ENCODE measurements at regions not wholly inside any gene's neighbourhood (a gene's known extent, or its start where the extent isn't known, plus 50 kb on each side); places are given as distances from the start of the nearest gene placed in this dataset.
"Not testable (repeated sequence)": the region's sequence is repeated elsewhere in the genome, so short reads cannot be mapped to it uniquely, and the experiment has no call there.

DNA sequence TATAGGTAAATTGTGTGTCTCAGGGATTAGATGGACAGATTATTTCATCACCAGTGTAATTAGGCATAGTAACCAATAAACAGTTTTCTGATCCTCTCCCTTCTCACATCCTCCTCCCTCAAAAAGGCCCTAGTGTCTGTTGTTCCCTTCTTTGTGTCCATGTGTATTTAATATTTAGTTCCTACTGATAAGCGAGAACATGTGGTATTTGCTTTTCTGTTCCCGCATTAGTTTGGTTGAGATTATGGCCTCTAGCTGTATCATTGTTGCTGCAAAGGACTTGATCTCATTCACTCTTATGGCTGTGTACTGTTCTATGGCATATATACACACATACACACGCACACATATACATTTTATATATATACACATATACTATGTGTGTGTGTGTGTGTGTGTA, 866.2 kb downstream of the CCDC85A start:
- in situ Hi-C loops (cut with MboI; ENCODE audit: low pct_unique_long_range_greater_than_20kb, low sequenced_read_pairs): no loop called here
- no peak for DNase-seq

DNA sequence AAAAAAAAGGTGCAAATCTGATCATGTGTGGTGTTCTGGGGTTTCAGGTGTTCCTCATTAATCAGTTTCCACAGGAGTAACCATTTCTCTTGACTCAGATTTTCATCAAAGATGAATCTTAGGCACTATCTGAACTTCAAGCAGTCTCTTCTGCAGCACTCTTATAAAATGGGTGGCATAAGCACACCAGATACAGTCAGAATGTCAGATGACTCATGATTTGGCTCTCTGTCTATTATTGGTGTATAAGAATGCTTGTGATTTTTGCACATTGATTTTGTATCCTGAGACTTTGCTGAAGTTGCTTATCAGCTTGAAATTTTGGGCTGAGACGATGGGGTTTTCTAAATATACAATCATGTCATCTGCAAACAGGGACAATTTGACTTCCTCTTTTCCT, 882.5 kb downstream of the CCDC85A start:
- in situ Hi-C loops (cut with MboI; ENCODE audit: low pct_unique_long_range_greater_than_20kb, low sequenced_read_pairs); DNase-seq: not testable (repeated sequence)

DNA sequence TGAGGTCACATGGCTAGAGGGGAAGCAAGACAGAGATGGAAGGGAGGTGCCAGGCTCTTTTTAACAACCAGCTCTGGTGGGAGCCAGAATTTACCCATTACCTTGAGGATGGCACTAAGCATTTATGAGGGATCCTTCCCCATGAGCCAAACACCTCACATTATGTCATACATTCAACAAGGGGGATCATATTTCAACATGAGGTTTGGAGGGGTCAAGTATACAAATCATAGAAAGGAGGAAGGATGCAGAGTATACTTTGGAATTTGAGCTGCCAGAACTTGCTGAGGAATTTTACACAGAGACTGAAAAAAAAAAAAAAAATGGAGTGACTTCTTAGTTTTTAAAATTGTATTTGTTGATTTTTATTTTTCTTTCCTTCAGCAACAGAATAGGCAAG, 891.4 kb downstream of the CCDC85A start:
- DNase-seq: no peak
- in situ Hi-C loops (cut with MboI; ENCODE audit: low pct_unique_long_range_greater_than_20kb, low sequenced_read_pairs): no loop called here

DNA sequence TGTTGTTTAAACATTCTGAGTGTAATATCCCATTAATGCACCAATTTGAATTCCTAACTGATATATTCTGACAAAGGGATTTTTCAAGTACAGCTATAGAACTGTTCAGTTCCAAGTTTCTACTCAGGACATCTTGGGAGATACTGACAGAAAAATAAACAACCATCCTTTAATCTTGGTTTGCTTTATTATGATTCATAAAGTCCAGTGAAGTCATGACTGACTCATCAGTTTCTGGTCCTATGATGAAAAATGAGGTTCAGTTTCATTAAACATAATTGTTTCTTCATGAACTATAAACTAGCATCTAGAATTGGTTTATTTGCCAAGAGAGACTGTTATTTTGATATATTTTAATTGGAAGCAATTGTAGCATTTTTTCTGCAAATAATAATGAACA, 896.2 kb downstream of the CCDC85A start:
- DNase-seq: no peak
- in situ Hi-C loops (cut with MboI; ENCODE audit: low pct_unique_long_range_greater_than_20kb, low sequenced_read_pairs): no loop called here

- in situ Hi-C loops (cut with MboI; ENCODE audit: low pct_unique_long_range_greater_than_20kb, low sequenced_read_pairs): no loop called here
- no peak for DNase-seq
These were observed 901.0 kb downstream of the CCDC85A start for GRCh38 chr2:57084697-57085281.

- in situ Hi-C loops (cut with MboI; ENCODE audit: low pct_unique_long_range_greater_than_20kb, low sequenced_read_pairs): no loop called here
- no peak for DNase-seq
These were observed 909.2 kb downstream of the CCDC85A start for GRCh38 chr2:57093020-57093419.

GRCh38 chr2:57097855-57098254, 914.1 kb downstream of the CCDC85A start:
- DNase-seq: no peak
- in situ Hi-C loops (cut with MboI; ENCODE audit: low pct_unique_long_range_greater_than_20kb, low sequenced_read_pairs): no loop called here

DNA sequence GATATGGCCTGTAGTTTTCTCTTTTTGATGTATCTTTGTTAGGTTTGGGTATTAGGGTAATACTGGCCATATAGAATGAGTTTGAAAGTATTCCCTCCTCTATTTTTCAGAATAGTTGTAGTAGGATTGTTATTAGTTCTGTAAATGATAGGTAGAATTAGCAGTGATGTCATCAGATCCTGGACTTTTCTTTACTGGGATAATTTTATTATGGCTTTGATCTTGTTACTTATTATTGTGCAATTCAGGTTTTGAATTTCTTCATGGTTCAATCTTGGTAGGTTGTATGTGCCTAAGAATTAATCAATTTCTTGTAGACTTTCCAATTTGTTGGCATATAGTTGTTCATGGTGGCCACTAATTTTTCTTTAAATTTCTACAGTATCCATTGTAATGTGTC, 916.6 kb downstream of the CCDC85A start:
- no peak for DNase-seq
- in situ Hi-C loops (cut with MboI; ENCODE audit: low pct_unique_long_range_greater_than_20kb, low sequenced_read_pairs): no loop called here

DNA sequence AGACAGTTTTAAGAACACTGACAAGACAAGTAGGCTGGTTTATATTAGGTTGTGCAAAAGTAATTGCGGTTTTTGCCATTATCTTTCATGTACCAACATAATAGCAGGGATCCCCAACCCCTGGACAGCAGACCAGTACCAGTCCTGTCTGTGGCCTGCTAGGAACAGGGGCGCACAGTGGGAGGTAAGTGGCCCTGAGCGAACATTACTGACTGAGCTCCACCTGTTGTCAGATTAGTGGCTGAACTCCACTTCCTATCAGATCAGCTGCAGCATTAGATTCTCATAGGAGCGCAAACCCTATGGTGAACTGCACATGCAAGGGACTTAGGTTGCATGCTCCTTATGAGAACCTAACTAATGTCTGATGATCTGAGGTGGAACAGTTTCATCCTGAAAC, 921.9 kb downstream of the CCDC85A start:
- DNase-seq: no peak
- in situ Hi-C loops (cut with MboI; ENCODE audit: low pct_unique_long_range_greater_than_20kb, low sequenced_read_pairs): no loop called here

- in situ Hi-C loops (cut with MboI; ENCODE audit: low pct_unique_long_range_greater_than_20kb, low sequenced_read_pairs): no loop called here
- DNase-seq: no peak
These were observed 923.6 kb downstream of the CCDC85A start for GRCh38 chr2:57107353-57107752.

DNA sequence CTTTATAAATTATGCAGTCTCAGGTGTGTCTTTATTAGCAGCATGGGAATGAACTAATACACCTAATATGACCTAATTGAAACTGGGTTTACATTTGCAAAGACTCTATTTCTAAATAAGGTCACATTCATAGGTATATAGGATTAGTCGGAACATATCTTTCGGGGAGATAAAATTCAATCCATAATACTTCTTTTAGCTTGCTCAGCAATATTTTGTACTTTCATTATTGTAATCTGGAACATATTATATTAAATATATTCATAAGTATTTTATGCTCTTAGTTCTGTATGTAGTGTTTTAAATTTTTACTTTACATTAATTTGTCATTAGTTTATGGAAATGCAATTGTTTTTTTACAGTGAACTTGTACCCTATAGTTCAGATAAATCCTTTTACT, 927.7 kb downstream of the CCDC85A start:
- in situ Hi-C loops (cut with MboI; ENCODE audit: low pct_unique_long_range_greater_than_20kb, low sequenced_read_pairs): no loop called here
- no peak for DNase-seq

GRCh38 chr2:57119141-57119540, 927.5 kb upstream of the VRK2 start:
- no peak for DNase-seq
- in situ Hi-C loops (cut with MboI; ENCODE audit: low pct_unique_long_range_greater_than_20kb, low sequenced_read_pairs): no loop called here

DNA sequence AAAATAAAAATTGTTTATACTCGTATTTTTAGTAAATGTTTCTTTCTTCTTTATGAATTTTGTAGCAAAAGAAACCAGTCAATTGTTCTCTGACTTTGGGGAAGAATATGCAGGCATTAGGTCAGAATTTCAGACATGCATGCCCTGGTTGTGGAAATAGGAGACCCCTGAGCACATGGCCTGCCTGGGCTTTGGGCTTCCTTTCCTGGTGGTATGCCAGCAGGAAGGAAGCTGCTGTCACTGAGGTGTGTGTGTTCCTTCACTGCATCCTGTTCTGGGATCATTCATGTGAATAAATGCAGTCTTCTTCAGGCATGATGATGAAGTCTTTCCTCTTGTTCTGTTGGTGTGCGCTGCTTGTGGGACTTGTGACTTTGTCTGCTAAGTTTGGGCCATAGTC, 920.2 kb upstream of the VRK2 start:
- DNase-seq: no peak
- in situ Hi-C loops (cut with MboI; ENCODE audit: low pct_unique_long_range_greater_than_20kb, low sequenced_read_pairs): no loop called here

DNA sequence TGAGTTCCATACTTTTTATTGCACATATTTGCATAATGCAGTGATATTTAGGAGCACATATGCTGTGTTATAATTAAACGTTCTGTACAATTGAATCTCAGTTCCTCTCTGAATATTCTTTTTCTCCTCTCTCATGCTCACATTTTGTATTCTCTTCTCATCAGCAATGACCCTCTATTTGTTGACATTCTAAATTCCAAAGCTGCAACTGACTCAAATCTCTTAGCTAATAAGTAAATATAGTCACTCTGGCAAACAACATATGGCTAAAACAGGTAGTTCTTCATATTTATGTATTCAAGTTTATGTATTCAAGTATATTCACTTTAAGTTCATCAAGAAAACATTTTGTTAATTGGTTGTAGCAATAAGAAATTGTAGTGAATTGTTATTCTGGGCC, 907.4 kb upstream of the VRK2 start:
- no peak for DNase-seq
- in situ Hi-C loops (cut with MboI; ENCODE audit: low pct_unique_long_range_greater_than_20kb, low sequenced_read_pairs): no loop called here

DNA sequence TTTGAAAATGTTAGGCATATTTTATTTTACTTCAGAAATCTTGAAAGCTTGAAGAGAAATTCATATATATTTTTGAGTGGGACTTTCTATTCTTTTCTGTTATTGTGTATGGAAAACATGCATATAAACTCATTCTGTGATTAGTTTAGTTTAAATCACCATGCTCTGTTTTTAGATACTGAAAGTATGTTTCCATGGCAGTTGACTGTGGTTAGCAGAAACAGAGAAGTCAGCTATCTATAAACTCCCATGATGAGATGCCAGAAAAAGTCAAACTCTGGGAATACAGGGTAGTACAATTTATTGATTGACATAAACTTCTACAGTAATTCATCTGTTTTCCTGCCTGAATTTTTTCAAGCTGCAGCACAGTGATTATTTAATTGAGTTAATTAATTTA, 905.3 kb upstream of the VRK2 start:
- no peak for DNase-seq
- in situ Hi-C loops (cut with MboI; ENCODE audit: low pct_unique_long_range_greater_than_20kb, low sequenced_read_pairs): no loop called here

GRCh38 chr2:57146951-57147350, 899.7 kb upstream of the VRK2 start:
- DNase-seq: no peak
- in situ Hi-C loops (cut with MboI; ENCODE audit: low pct_unique_long_range_greater_than_20kb, low sequenced_read_pairs): no loop called here

DNA sequence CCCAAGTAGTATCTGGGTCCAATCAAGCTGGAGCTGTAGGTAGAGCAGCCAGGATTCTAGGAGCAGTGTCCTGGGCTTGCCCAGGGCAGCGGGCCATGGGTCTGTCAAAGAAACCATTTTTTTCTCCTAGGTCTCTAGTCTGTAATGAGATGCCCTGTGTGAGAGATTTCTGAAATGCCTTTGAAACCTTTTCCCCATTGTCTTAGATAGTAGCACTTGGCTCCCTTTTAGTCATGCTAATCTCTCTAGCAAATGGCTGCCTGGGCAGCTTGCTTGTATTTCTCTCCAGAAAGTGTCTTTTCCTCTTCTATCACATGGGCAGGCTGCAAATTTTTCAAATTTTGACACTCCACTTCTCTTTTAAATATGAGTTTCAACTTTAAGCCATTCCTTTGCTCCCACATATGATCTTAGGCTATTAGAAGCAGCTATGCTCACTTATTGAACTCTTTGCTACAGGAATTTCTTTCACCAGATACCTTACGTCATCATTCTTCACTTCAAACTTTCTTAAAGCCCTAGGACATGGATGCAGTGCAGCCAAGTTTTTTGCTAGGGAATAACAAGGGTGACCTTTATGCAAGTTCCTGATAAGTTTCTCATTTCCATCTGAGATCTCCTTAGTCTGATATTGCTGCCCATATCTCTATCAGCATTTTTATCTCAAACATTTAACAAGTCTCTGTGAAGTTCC, 890.2 kb upstream of the VRK2 start:
- in situ Hi-C loops (cut with MboI; ENCODE audit: low pct_unique_long_range_greater_than_20kb, low sequenced_read_pairs): no loop called here
- no peak for DNase-seq

- in situ Hi-C loops (cut with MboI; ENCODE audit: low pct_unique_long_range_greater_than_20kb, low sequenced_read_pairs): no loop called here
- DNase-seq: no peak
These were observed 885.6 kb upstream of the VRK2 start for GRCh38 chr2:57160976-57161375.

DNA sequence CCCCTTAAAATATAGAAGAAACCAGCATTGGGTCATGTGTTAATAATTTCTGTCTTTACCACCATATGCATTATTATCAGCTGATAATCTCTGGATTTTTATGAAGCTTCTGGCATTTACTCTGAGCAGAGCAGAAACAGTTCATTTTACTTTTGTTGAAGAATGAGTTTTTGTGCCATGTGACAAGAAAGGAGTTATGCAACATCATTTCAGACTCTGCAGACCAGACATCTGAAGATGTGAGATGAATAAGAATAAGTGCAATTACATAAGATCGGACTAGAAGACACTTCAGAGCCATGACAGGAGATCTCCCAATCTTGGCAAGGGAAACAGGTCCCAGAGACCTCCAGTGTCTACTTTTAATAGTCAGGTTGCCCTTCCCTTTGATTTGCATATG, 869.4 kb upstream of the VRK2 start:
- no peak for DNase-seq
- in situ Hi-C loops (cut with MboI; ENCODE audit: low pct_unique_long_range_greater_than_20kb, low sequenced_read_pairs): no loop called here

DNA sequence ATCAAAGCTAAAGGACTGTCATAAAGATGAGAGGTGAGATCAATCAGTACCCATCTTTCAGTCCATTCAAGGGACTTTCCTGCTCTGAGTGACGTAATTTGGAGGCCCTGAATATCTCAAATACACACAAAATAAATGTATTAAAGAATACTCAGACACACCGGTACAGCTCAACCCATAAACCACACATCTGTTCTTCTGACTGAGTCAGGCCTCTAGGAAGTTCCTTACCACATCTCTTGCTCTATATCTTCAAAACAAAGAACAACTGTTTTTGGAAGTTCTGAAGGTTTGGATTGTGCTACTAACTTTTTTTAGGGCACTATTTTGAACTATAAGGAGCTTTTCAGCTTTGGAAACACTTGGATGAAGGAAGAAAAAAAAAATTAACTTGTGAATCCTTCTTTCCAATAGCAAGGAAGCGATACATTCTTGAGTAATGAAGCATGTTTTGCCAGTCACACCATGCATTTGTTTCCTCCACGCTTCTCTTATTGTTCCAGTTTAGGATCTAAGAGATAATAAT, 866.5 kb upstream of the VRK2 start:
- in situ Hi-C loops (cut with MboI; ENCODE audit: low pct_unique_long_range_greater_than_20kb, low sequenced_read_pairs): no loop called here
- DNase-seq: no peak

GRCh38 chr2:57180678-57181077, 865.9 kb upstream of the VRK2 start:
- no peak for DNase-seq
- in situ Hi-C loops (cut with MboI; ENCODE audit: low pct_unique_long_range_greater_than_20kb, low sequenced_read_pairs): no loop called here
